Mammary epithelial cell (primary cell): ENCODE measurements at regions not wholly inside any gene's neighbourhood (a gene's known extent, or its start where the extent isn't known, plus 50 kb on each side); places are given as distances from the start of the nearest gene placed in this dataset.

Experiments
- CTCF ChIP-seq, 2 donors: IDR thresholded peaks in 1 of 2; conservative IDR thresholded peaks in 1 of 2; 2 replicates each; pipeline ENCODE4 v1.5.1; 2011 to 2012; ENCODE audit warnings: inconsistent platforms in 2 of 2, low read length in 2 of 2, mild to moderate bottlenecking in 2 of 2, control low read depth in 1 of 2, low read depth in 1 of 2; ENCODE audit not compliant: insufficient read depth in 1 of 2; ENCODE audit errors: extremely low read depth in 1 of 2
- EZH2 ChIP-seq: IDR thresholded peaks from 2 replicates; pipeline ENCODE4 v1.6.1; 2012; ENCODE audit warnings: low read length, inconsistent platforms, borderline replicate concordance

DNA sequence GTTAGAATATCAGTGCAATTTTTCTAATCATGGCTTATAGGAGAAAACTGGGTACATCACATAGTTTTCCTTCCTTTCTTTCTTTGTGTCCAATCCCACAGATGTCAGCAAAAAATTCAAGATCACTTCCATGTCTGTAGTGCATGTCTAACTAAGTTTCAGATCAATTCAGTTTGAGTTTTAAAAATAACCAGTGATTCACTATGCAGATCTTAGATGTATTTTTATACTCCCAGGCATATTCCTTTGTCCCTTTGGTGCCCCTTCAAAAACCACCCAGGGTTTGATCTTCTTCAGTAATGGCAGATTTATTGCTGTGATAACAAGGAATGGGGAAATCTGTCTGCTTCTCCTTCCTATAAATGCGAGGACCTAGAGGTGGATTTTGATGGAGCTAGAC lies 915.6 kb downstream of the METTL15 start:
- no peak for TF ChIP-seq CTCF (conservative IDR thresholded peaks at IDR 0.05 in 1 of 2, IDR thresholded peaks at IDR 0.05 in 1 of 2; ENCODE audit: extremely low read depth in 1 of 2, insufficient read depth in 1 of 2, low read depth in 1 of 2, low read length in 2 of 2)
- no peak for TF ChIP-seq EZH2
